Hepatocyte (in vitro differentiated cells): ENCODE measurements at regions not wholly inside any gene's neighbourhood (a gene's known extent, or its start where the extent isn't known, plus 50 kb on each side); places are given as distances from the start of the nearest gene placed in this dataset.

Experiments
- DNase-seq: peaks from one replicate; pipeline ENCODE4 v3.0.0-alpha.2; 2016; ENCODE audit warnings: low spot score
- H2AFZ ChIP-seq: fragments of 200-600 bp; sonication (generic); 2 replicates; pipeline ENCODE4 v1.6.0; 2016; ENCODE audit warnings: antibody characterized with exemption, mild to moderate bottlenecking
- H3K27ac ChIP-seq: fragments of 200-600 bp; sonication (generic); 2 replicates; pipeline ENCODE4 v1.5.1; 2016; ENCODE audit warnings: mild to moderate bottlenecking
- H3K27me3 ChIP-seq: fragments of 200-600 bp; sonication (generic); 2 replicates; pipeline ENCODE4 v1.6.1; 2016
- H3K36me3 ChIP-seq: fragments of 200-600 bp; sonication (generic); replicated peaks from 2 replicates; pipeline ENCODE4 v1.5.1; 2016; ENCODE audit warnings: low read depth; ENCODE audit not compliant: insufficient read depth
- H3K4me1 ChIP-seq: fragments of 200-600 bp; sonication (generic); 2 replicates; pipeline ENCODE4 v1.5.1; 2016; ENCODE audit warnings: mild to moderate bottlenecking, moderate library complexity; ENCODE audit not compliant: insufficient read depth
- H3K4me2 ChIP-seq: fragments of 200-600 bp; sonication (generic); 2 replicates; pipeline ENCODE4 v1.6.0; 2016
- H3K4me3 ChIP-seq: fragments of 200-600 bp; sonication (generic); 2 replicates; pipeline ENCODE4 v1.5.1; 2016; ENCODE audit warnings: mild to moderate bottlenecking
- H3K79me2 ChIP-seq: fragments of 200-600 bp; sonication (generic); 2 replicates; pipeline ENCODE4 v1.6.0; 2017; ENCODE audit warnings: mild to moderate bottlenecking
- H3K9me2 ChIP-seq: fragments of 200-600 bp; sonication (generic); replicated peaks from 2 replicates; pipeline ENCODE4 v1.6.0; 2017; ENCODE audit warnings: mild to moderate bottlenecking; ENCODE audit not compliant: insufficient read depth
- H3K9me3 ChIP-seq: fragments of 200-600 bp; sonication (generic); 2 replicates; pipeline ENCODE4 v1.5.1; 2016; ENCODE audit warnings: low read depth, mild to moderate bottlenecking
- H4K20me1 ChIP-seq: fragments of 200-600 bp; sonication (generic); 2 replicates; pipeline ENCODE4 v1.6.0; 2016; ENCODE audit warnings: mild to moderate bottlenecking; ENCODE audit not compliant: insufficient read depth, poor library complexity, severe bottlenecking
- EZH2 ChIP-seq: fragments of 200-600 bp; sonication (generic); IDR thresholded peaks from 2 replicates; pipeline ENCODE4 v1.6.1; 2016; ENCODE audit warnings: antibody characterized with exemption, mild to moderate bottlenecking, borderline replicate concordance
- EZH2phosphoT487 ChIP-seq: fragments of 200-600 bp; sonication (generic); IDR thresholded peaks from one replicate; pipeline ENCODE4 v1.6.1; 2018; ENCODE audit warnings: antibody characterized with exemption, mild to moderate bottlenecking, low read depth, moderate library complexity; ENCODE audit not compliant: unreplicated experiment, severe bottlenecking
- WGBS: methylation state at CpG from one replicate; pipeline ENCODE4 v1.1.6; 2016; ENCODE audit warnings: low lambda C conversion rate; ENCODE audit errors: missing lambda C conversion rate; 5-methylcytosine and 5-hydroxymethylcytosine counted together
- TF ChIP-seq, protein P1 (sequence below): fragments of 200-600 bp; sonication (generic); IDR thresholded peaks from 2 replicates; pipeline ENCODE4 v1.5.1; 2016; ENCODE audit warnings: antibody characterized with exemption, mild to moderate bottlenecking; ENCODE audit not compliant: poor library complexity

GRCh38 chr12:105670672-105671071 is 340.2 kb downstream of the C12orf75 start:
- no peaks in the 10 kb centered on the region for H3K9me2 ChIP-seq
- H3K27ac ChIP-seq = peak overlapping the region; percentile 91
- no peaks in the 10 kb centered on the region for H4K20me1 ChIP-seq
- no peaks in the 10 kb centered on the region for H3K27me3 ChIP-seq
- H2AFZ ChIP-seq = no peak overlapping the region
- H3K4me2 ChIP-seq = no peak overlapping the region
- DNase-seq = no peak
- H3K4me3 ChIP-seq = no peak overlapping the region
- no peaks in the 10 kb centered on the region for H3K36me3 ChIP-seq
- TF ChIP-seq EZH2 = no peak
- TF ChIP-seq, protein P1, sequence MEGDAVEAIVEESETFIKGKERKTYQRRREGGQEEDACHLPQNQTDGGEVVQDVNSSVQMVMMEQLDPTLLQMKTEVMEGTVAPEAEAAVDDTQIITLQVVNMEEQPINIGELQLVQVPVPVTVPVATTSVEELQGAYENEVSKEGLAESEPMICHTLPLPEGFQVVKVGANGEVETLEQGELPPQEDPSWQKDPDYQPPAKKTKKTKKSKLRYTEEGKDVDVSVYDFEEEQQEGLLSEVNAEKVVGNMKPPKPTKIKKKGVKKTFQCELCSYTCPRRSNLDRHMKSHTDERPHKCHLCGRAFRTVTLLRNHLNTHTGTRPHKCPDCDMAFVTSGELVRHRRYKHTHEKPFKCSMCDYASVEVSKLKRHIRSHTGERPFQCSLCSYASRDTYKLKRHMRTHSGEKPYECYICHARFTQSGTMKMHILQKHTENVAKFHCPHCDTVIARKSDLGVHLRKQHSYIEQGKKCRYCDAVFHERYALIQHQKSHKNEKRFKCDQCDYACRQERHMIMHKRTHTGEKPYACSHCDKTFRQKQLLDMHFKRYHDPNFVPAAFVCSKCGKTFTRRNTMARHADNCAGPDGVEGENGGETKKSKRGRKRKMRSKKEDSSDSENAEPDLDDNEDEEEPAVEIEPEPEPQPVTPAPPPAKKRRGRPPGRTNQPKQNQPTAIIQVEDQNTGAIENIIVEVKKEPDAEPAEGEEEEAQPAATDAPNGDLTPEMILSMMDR = no peak
- TF ChIP-seq EZH2phosphoT487 = no peak
- H3K9me3 ChIP-seq = no peaks in the 10 kb centered on the region
- no peaks in the 10 kb centered on the region for H3K79me2 ChIP-seq
- peaks cover 32% of the 10 kb centered on the region for H3K4me1 ChIP-seq

DNA sequence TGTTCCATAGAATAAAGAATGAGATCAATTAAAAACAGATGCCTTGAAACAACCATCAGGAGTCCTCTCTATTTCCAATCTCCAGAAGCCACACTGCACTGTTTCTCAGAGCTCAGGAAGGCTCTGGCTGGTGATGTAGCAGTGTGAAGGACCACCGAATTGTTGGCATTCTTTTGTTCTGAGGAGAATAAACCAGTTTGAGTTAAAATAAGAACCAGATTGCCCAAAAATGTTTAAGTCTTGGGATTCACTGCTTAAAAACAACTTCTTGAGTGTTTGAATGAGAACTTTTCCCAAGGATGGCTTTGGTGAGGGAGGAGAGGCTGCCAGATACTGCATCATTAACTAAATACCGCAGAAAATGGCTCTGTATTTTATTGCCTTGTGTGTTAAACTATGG is 341.2 kb downstream of the C12orf75 start:
- H3K4me1 ChIP-seq = peaks cover 32% of the 10 kb centered on the region
- no peaks in the 10 kb centered on the region for H3K9me2 ChIP-seq
- no peaks in the 10 kb centered on the region for H3K9me3 ChIP-seq
- no peaks in the 10 kb centered on the region for H4K20me1 ChIP-seq
- peak; percentile 23 for DNase-seq
- 53% methylated on average over 2 of the region's 2 CpGs for WGBS
- peak overlapping the region; percentile 91 for H3K27ac ChIP-seq
- TF ChIP-seq EZH2 (no peak), EZH2phosphoT487 (no peak)
- TF ChIP-seq, protein P1 = no peak
- H3K79me2 ChIP-seq = no peaks in the 10 kb centered on the region
- no peak overlapping the region for H3K4me3 ChIP-seq
- no peak overlapping the region for H2AFZ ChIP-seq
- H3K4me2 ChIP-seq = no peak overlapping the region
- H3K36me3 ChIP-seq = no peaks in the 10 kb centered on the region
- H3K27me3 ChIP-seq = no peaks in the 10 kb centered on the region

- H3K9me3 ChIP-seq = no peaks in the 10 kb centered on the region
- H2AFZ ChIP-seq = no peak overlapping the region
- TF ChIP-seq, protein P1 = no peak
- TF ChIP-seq EZH2 = no peak
- no peak for TF ChIP-seq EZH2phosphoT487
- H3K27me3 ChIP-seq = no peaks in the 10 kb centered on the region
- peaks cover 32% of the 10 kb centered on the region for H3K4me1 ChIP-seq
- DNase-seq = no peak
- H3K79me2 ChIP-seq = no peaks in the 10 kb centered on the region
- no peak overlapping the region for H3K4me2 ChIP-seq
- no peaks in the 10 kb centered on the region for H3K36me3 ChIP-seq
- no peaks in the 10 kb centered on the region for H4K20me1 ChIP-seq
- H3K27ac ChIP-seq = peak overlapping the region; percentile 91
- H3K4me3 ChIP-seq = no peak overlapping the region
- H3K9me2 ChIP-seq = no peaks in the 10 kb centered on the region
- 75% methylated on average over 9 of the region's 9 CpGs for WGBS
Measured at GRCh38 chr12:105672121-105672975, 341.9 kb downstream of the C12orf75 start.
